IMR-90 (cell line): ENCODE measurements at regions not wholly inside any gene's neighbourhood (a gene's known extent, or its start where the extent isn't known, plus 50 kb on each side); places are given as distances from the start of the nearest gene placed in this dataset.

Experiments used
- ATAC-seq: fragments of 200-7000 bp; cut with Tn5 transposase; 2 replicates; pipeline ENCODE4 v1.9.1; 2020; ENCODE audit warnings: low read depth, mild to moderate bottlenecking, moderate library complexity
- BruUV-seq: library from RNA; stranded (reverse); fragments of 400-500 nt; replicated peaks from 2 replicates; lab custom pipeline; 2021; lab: Mats Ljungman, UMichigan
- CTCF ChIA-PET: fragments of 300-600 bp; formaldehyde crosslinking; extraction: SDS; loops from one replicate; lab custom pipeline; 2021; ENCODE audit warnings: antibody characterized with exemption; lab: Yijun Ruan, JAX
- POLR2A ChIA-PET: fragments of 300-600 bp; sonication (Branson Sonifier 250); formaldehyde crosslinking; loops from one replicate; lab custom pipeline; 2022; ENCODE audit warnings: antibody characterized with exemption; ENCODE audit not compliant: unreplicated experiment; lab: Charles Lee
- DNase-seq: peaks from one replicate; pipeline ENCODE4 v3.0.0; 2013
- H2AFZ ChIP-seq: replicated peaks from 2 replicates; pipeline ENCODE3; 2013; ENCODE audit warnings: low read length, mild to moderate bottlenecking; ENCODE audit not compliant: poor library complexity
- H2AK5ac ChIP-seq: 2 replicates; pipeline ENCODE4 v1.6.1; 2013; ENCODE audit warnings: low read depth, low read length, inconsistent platforms
- H2AK9ac ChIP-seq: replicated peaks from 2 replicates; pipeline ENCODE3; 2013; ENCODE audit warnings: mild to moderate bottlenecking, low read depth, low read length, moderate library complexity; ENCODE audit not compliant: poor library complexity
- H2BK120ac ChIP-seq: 2 replicates; pipeline ENCODE4 v1.6.1; 2013; ENCODE audit warnings: low read depth, low read length, inconsistent platforms
- H2BK15ac ChIP-seq: 3 replicates; pipeline ENCODE4 v1.6.1; 2013; ENCODE audit warnings: low read depth, low read length, inconsistent platforms
- H2BK20ac ChIP-seq: 2 replicates; pipeline ENCODE4 v1.6.1; 2013; ENCODE audit warnings: low read depth, mild to moderate bottlenecking, inconsistent platforms, low read length, moderate library complexity
- H2BK5ac ChIP-seq: 2 replicates; pipeline ENCODE4 v1.6.1; 2013; ENCODE audit warnings: mild to moderate bottlenecking, low read depth, low read length, inconsistent platforms; ENCODE audit not compliant: poor library complexity, severe bottlenecking
- H3K14ac ChIP-seq: replicated peaks from 2 replicates; pipeline ENCODE4 v1.6.1; 2013; ENCODE audit warnings: low read depth, low read length, inconsistent platforms
- H3K18ac ChIP-seq: 2 replicates; pipeline ENCODE4 v1.6.1; 2013; ENCODE audit warnings: low read depth, low read length, control low read depth
- H3K23ac ChIP-seq: 2 replicates; pipeline ENCODE4 v1.6.1; 2013; ENCODE audit warnings: low read depth, low read length, inconsistent platforms
- H3K27ac ChIP-seq: 2 replicates; pipeline ENCODE4 v1.5.1; 2013; ENCODE audit warnings: mild to moderate bottlenecking, control low read depth, low read length; ENCODE audit not compliant: insufficient read depth
- H3K27me3 ChIP-seq: 2 replicates; pipeline ENCODE4 v1.6.1; 2013; ENCODE audit warnings: low read length; ENCODE audit not compliant: control insufficient read depth, insufficient read depth
- H3K36me3 ChIP-seq: 2 replicates; pipeline ENCODE4 v1.6.1; 2013; ENCODE audit warnings: low read length, mixed read lengths; ENCODE audit not compliant: control insufficient read depth, insufficient read depth
- H3K4ac ChIP-seq: 2 replicates; pipeline ENCODE4 v1.6.1; 2013; ENCODE audit warnings: low read depth, low read length, inconsistent platforms
- H3K4me1 ChIP-seq: 2 replicates; pipeline ENCODE4 v1.6.1; 2013; ENCODE audit warnings: low read length, mixed read lengths; ENCODE audit not compliant: control insufficient read depth, insufficient read depth
- H3K4me2 ChIP-seq: 2 replicates; pipeline ENCODE4 v1.6.1; 2013; ENCODE audit warnings: low read depth, mild to moderate bottlenecking, control low read depth, low read length, moderate library complexity
- H3K4me3 ChIP-seq: 2 replicates; pipeline ENCODE4 v1.5.1; 2013; ENCODE audit warnings: low read depth, mild to moderate bottlenecking, control low read depth, low read length, moderate library complexity; ENCODE audit not compliant: insufficient read depth
- H3K56ac ChIP-seq: 2 replicates; pipeline ENCODE4 v1.6.1; 2013; ENCODE audit warnings: low read length, inconsistent platforms; ENCODE audit not compliant: insufficient read depth; ENCODE audit errors: extremely low read depth
- H3K79me1 ChIP-seq, 2 experiments: 2 replicates each; pipeline ENCODE4 v1.6.1; 2013; ENCODE audit warnings: low read length in 2 of 2, inconsistent platforms in 1 of 2, low read depth in 1 of 2
- H3K9ac ChIP-seq: 2 replicates; pipeline ENCODE4 v1.6.1; 2013; ENCODE audit warnings: low read depth, low read length, control low read depth
- H3K9me1 ChIP-seq: 2 replicates; pipeline ENCODE4 v1.6.1; 2013; ENCODE audit warnings: low read length, inconsistent platforms; ENCODE audit not compliant: insufficient read depth
- H3K9me3 ChIP-seq: 2 replicates; pipeline ENCODE4 v1.6.1; 2013; ENCODE audit warnings: low read length; ENCODE audit not compliant: control insufficient read depth, insufficient read depth
- H4K20me1 ChIP-seq: 2 replicates; pipeline ENCODE4 v1.6.1; 2013; ENCODE audit warnings: low read length, inconsistent platforms; ENCODE audit not compliant: insufficient read depth
- H4K5ac ChIP-seq: 2 replicates; pipeline ENCODE4 v1.6.1; 2013; ENCODE audit warnings: mild to moderate bottlenecking, low read depth, low read length, control low read depth
- H4K8ac ChIP-seq, 2 experiments: 2 replicates each; pipeline ENCODE4 v1.6.1; 2013; ENCODE audit warnings: low read depth in 2 of 2, low read length in 2 of 2, control low read depth in 1 of 2, inconsistent platforms in 1 of 2
- H4K91ac ChIP-seq: 2 replicates; pipeline ENCODE4 v1.6.1; 2013; ENCODE audit warnings: low read depth, low read length, inconsistent platforms; ENCODE audit not compliant: insufficient read depth
- BHLHE40 ChIP-seq: fragments of 150-350 bp; IDR thresholded peaks from 2 replicates; pipeline ENCODE4 v1.6.1; 2016; ENCODE audit warnings: mild to moderate bottlenecking, low read depth, low read length
- CEBPB ChIP-seq: IDR thresholded peaks from 2 replicates; pipeline ENCODE4 v1.6.1; 2012; ENCODE audit warnings: low read depth, low read length, improper control_type of control experiment
- CHD1 ChIP-seq: IDR thresholded peaks from 2 replicates; pipeline ENCODE4 v1.6.1; 2012; ENCODE audit warnings: low read depth, low read length, improper control_type of control experiment
- CTCF ChIP-seq: conservative IDR thresholded peaks from 2 replicates; pipeline ENCODE4 v1.5.1; 2012; ENCODE audit warnings: mild to moderate bottlenecking, low read depth, low read length, improper control_type of control experiment
- ELK1 ChIP-seq: fragments of 150-350 bp; IDR thresholded peaks from 2 replicates; pipeline ENCODE4 v1.6.1; 2016; ENCODE audit warnings: low read depth, mild to moderate bottlenecking, low read length, moderate library complexity, borderline replicate concordance
- MAFK ChIP-seq: IDR thresholded peaks from 2 replicates; pipeline ENCODE4 v1.6.1; 2012; ENCODE audit warnings: low read depth, low read length, improper control_type of control experiment
- MXI1 ChIP-seq: IDR thresholded peaks from 2 replicates; pipeline ENCODE4 v1.6.1; 2012; ENCODE audit warnings: low read depth, mild to moderate bottlenecking, low read length, moderate library complexity, borderline replicate concordance
- NFE2L2 ChIP-seq: fragments of 150-350 bp; IDR thresholded peaks from 2 replicates; pipeline ENCODE4 v1.6.1; 2016; ENCODE audit warnings: low read depth, mild to moderate bottlenecking, low read length
- POLR2A ChIP-seq: IDR thresholded peaks from 2 replicates; pipeline ENCODE4 v1.6.1; 2012; ENCODE audit warnings: mild to moderate bottlenecking, low read depth, low read length
- RAD21 ChIP-seq: IDR thresholded peaks from 2 replicates; pipeline ENCODE4 v1.6.1; 2012; ENCODE audit warnings: low read length, improper control_type of control experiment
- RCOR1 ChIP-seq: IDR thresholded peaks from 2 replicates; pipeline ENCODE4 v1.6.1; 2012; ENCODE audit warnings: mild to moderate bottlenecking, low read length, improper control_type of control experiment; ENCODE audit not compliant: insufficient replicate concordance
- RFX5 ChIP-seq: IDR thresholded peaks from 2 replicates; pipeline ENCODE4 v1.8.0; 2012; ENCODE audit warnings: low read depth, mild to moderate bottlenecking, low read length, moderate library complexity
- SMC3 ChIP-seq: fragments of 150-350 bp; IDR thresholded peaks from 2 replicates; pipeline ENCODE4 v1.6.1; 2016; ENCODE audit warnings: low read depth, mild to moderate bottlenecking, antibody characterized with exemption, low read length, moderate library complexity
- USF2 ChIP-seq: fragments of 150-350 bp; IDR thresholded peaks from 2 replicates; pipeline ENCODE4 v1.6.1; 2017; ENCODE audit warnings: mild to moderate bottlenecking, antibody characterized with exemption, low read length, low read depth
- WGBS, 2 experiments: methylation state at CpG; one replicate each; pipeline versions ENCODE4 v1.1.5 to v1.1.7; 2013; ENCODE audit warnings: missing lambda C conversion rate in 2 of 2; ENCODE audit not compliant: insufficient read length in 1 of 2; ENCODE audit errors: extremely low coverage in 2 of 2; 5-methylcytosine and 5-hydroxymethylcytosine counted together
- dilution Hi-C: fragments of 300-500 bp; cut with HindIII; formaldehyde crosslinking; loops from one replicate; pipeline ENCODE4 v1.14.3; 2018; ENCODE audit warnings: low sequenced_read_pairs; ENCODE audit not compliant: unreplicated experiment
- in situ Hi-C: fragments of 300-500 bp; cut with MboI; formaldehyde crosslinking; loops from 3 replicates; pipeline ENCODE4 v1.14.3; 2019; ENCODE audit warnings: low sequenced_read_pairs, inconsistent platforms, mixed read lengths
- intact Hi-C: fragments of 100-400 bp; cut with micrococcal nuclease; formaldehyde crosslinking; loops from 2 replicates; pipeline ENCODE4 v1.10.0; 2022

GRCh38 chr7:42794673-42795072, 117.2 kb downstream of the C7orf25 start:
- H4K20me1 ChIP-seq: no peaks in the 10 kb centered on the region
- ChIA-PET CTCF (no interaction called here), POLR2A (no interaction called here)
- no peaks in the 10 kb centered on the region for H3K79me1 ChIP-seq
- no peak overlapping the region for H3K14ac ChIP-seq
- no peak overlapping the region for H2AFZ ChIP-seq
- no peaks in the 10 kb centered on the region for H3K4me1 ChIP-seq
- 93% methylated on average over 11 of the region's 19 CpGs; no CpG with 5 or more reads in 1 of the 2 experiments for WGBS, 2 experiments
- no peak overlapping the region for H3K4ac ChIP-seq
- no peak overlapping the region for H4K5ac ChIP-seq
- H3K36me3 ChIP-seq: no peaks in the 10 kb centered on the region
- intact Hi-C loops (no loop called here), dilution Hi-C loops (no loop called here), in situ Hi-C loops (no loop called here)
- no peak overlapping the region for H3K23ac ChIP-seq
- ATAC-seq (no peak), DNase-seq (no peak)
- no peak overlapping the region for H3K4me3 ChIP-seq
- H4K91ac ChIP-seq: no peak overlapping the region
- no peak for TF ChIP-seq MAFK
- no peak for TF ChIP-seq RFX5
- no peak for TF ChIP-seq BHLHE40
- no peak for TF ChIP-seq CHD1
- no peak for TF ChIP-seq POLR2A
- TF ChIP-seq RAD21: no peak
- no peak for TF ChIP-seq CEBPB
- TF ChIP-seq SMC3: no peak
- TF ChIP-seq USF2: no peak
- TF ChIP-seq CTCF: no peak
- no peak for TF ChIP-seq RCOR1
- TF ChIP-seq ELK1: no peak
- no peak for TF ChIP-seq NFE2L2
- TF ChIP-seq MXI1: no peak
- no peak overlapping the region for H3K9ac ChIP-seq
- no peak overlapping the region for H2BK120ac ChIP-seq
- no peak overlapping the region for H4K8ac ChIP-seq
- no peak overlapping the region for H2BK20ac ChIP-seq
- H3K9me3 ChIP-seq: no peaks in the 10 kb centered on the region
- H2BK5ac ChIP-seq: no peak overlapping the region
- H3K56ac ChIP-seq: no peak overlapping the region
- H3K27me3 ChIP-seq: no peaks in the 10 kb centered on the region
- H2AK5ac ChIP-seq: no peak overlapping the region
- no TSS peak for BruUV-seq
- H2AK9ac ChIP-seq: no peak overlapping the region
- H3K4me2 ChIP-seq: no peak overlapping the region
- no peak overlapping the region for H3K27ac ChIP-seq
- H3K18ac ChIP-seq: no peak overlapping the region
- no peak overlapping the region for H2BK15ac ChIP-seq
- H3K9me1 ChIP-seq: no peaks in the 10 kb centered on the region
